Right ventricle myocardium superior (tissue), 1 donor: ENCODE measurements at regions not wholly inside any gene's neighbourhood (a gene's known extent, or its start where the extent isn't known, plus 50 kb on each side); places are given as distances from the start of the nearest gene placed in this dataset.
A peak's percentile ranks its signal among the peaks of the same experiment; 100 is the strongest.

Experiments used
- ATAC-seq: fragments of 200-7000 bp; cut with Tn5 transposase; one replicate; pipeline ENCODE4 v1.9.1; 2020; ENCODE audit warnings: mild to moderate bottlenecking; ENCODE audit not compliant: poor library complexity
- DNase-seq: peaks from one replicate; pipeline ENCODE4 v3.0.0-alpha.2; 2020
- intact Hi-C: fragments of 100-400 bp; cut with DNase I; formaldehyde crosslinking; loops from one replicate; pipeline ENCODE4 v1.11.2; 2022
- donor health status: DM: no; HTN: yes; CAD: no; lungs with severe emphysema.

GRCh38 chr16:11435576-11435975 lies 90.3 kb downstream of the RMI2 start:
- ATAC-seq (no peak), DNase-seq (no peak)
- intact Hi-C loops = no loop called here

DNA sequence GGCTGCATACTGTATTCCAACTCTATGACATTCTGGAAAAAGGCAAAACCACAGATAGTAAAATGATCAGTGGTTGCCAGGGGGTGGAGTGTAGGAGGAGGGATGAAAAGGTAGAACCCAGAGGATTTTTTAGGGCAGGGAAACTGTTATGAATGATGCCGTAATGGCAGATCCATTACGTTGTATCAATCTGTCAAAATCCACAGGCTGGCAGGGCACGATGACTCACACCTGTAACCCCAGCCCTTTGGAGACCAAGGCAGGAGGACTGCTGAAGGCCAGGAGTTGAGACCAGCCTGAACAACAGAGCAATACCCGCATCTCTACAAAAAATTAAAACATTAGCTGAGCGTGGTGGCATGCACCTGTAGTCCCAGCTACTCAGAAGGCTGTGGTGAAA lies 91.8 kb downstream of the RMI2 start:
- DNase-seq (no peak), ATAC-seq (no peak)
- intact Hi-C loops = no loop called here

DNA sequence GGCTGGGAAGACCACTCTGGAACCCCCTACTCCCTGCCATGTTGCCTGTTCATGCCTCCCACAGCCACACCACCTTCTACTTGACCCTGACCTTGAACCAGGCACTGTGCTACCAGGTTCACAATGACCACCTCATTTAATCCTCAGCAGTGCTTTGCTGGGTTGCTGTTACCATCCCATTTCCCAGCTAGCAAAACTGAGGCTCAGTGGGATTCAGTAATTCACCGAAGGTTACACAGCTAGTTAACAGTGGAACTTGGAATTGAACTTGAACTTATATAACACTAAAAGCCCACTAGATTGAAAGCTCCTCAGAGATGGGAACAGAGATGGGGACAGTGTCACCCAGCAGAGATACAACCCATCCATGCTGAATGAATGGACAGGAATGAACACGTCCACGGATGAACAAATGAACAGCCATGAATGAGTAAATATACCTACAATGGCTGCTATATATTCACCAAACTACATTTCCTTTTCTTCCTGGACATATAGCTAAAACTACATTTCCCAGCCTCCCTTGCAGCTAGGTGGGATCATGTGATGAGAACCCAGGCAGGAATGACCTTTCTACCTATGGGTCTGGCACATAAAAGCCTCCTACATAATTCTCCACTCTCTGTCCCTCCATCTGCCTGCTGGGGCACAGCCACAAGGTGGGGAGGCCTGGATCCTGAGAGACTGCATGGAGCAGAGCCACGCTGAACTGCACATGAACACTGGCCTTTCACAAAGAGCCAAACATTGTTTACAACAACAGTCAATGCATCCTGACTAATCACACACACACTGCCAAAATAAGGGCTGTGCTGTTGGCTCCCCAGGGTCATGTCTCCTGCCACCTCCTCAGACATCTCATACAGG lies 94.8 kb downstream of the RMI2 start:
- ATAC-seq (no peak), DNase-seq (no peak)
- intact Hi-C loops = no loop called here

- DNase-seq (no peak), ATAC-seq (no peak)
- intact Hi-C loops = no loop called here
Measured at GRCh38 chr16:11440657-11441012, 95.4 kb downstream of the RMI2 start.

DNA sequence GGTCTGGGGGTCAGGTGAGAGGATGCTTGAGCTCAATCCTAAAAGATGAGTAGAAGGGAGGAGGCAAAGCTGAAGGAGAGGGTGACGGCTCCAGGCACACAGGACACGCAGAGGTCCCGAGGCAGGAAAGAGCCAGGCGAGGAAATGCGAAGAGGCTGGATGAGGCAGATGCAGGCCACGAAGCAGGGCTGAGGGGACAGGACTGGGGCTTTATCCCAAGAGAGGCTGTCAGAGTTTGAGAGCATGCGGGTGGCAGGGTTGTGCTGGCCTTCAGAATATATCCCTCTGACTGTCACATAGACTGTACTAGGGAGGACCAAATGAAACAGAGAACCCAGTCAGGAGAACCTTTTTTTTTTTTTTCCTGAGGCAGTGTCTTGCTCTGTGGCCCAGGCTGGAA lies 100.2 kb downstream of the RMI2 start:
- DNase-seq (no peak), ATAC-seq (no peak)
- intact Hi-C loops = no loop called here

- ATAC-seq (no peak), DNase-seq (no peak)
- intact Hi-C loops = no loop called here
Measured at GRCh38 chr16:11446566-11447119, 101.4 kb downstream of the RMI2 start.

DNA sequence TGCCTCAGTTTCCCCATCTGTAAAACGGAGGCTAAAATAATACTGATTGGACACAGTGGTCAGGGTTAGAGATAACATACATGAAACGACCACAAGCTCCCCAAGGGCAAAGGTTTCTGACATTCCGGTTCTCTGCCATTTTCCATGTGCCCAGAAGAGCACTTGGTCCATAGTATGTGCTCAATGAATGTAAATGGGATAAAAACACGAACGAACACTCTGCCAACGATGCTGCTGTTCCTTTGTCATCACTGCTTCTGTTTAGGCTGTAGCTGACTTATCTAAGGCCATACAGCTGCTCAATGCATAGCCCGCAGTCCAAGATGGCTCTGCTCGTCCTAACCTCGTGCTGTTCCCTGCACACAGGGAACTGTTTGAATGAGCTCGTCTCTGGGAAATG lies 102.0 kb downstream of the RMI2 start:
- no peak for ATAC-seq
- intact Hi-C loops = no loop called here
- no peak for DNase-seq

GRCh38 chr16:11447836-11448235 lies 102.6 kb downstream of the RMI2 start:
- DNase-seq = no peak
- no peak for ATAC-seq
- intact Hi-C loops = no loop called here

DNA sequence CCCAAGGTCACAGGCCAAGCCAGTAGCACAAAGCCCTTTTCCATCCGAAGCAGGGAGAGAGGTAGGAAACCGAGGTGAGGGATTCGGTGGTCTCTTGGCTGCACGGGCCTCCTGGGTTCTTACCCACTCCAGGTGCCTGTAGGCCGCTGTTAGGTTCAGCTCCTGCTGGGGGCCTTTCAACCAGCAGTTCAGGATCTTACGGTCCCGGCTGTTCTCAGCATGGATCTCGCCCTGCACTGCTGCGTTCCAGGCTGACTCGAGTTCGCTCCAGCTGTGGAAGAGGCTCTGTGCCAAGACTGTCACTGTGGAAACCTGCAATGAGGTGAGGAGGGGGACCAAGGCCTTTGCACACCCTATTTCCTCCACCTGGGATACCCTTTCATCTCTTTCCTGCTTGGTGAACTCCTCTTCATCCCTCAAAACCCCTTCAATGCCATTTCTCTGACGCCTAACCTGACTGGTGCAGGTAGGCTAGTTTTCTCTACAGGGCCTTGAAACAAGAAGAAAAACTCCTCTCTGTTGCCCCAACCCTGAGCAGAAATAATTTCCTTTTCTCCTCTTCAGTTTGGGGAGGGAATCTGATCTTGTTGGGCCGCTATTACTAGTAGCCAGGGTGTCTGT lies 103.6 kb downstream of the RMI2 start:
- no peak for DNase-seq
- intact Hi-C loops = no loop called here
- no peak for ATAC-seq

GRCh38 chr16:11449716-11450115 lies 104.5 kb downstream of the RMI2 start:
- ATAC-seq = no peak
- DNase-seq = no peak
- intact Hi-C loops = no loop called here

- DNase-seq (no peak), ATAC-seq (no peak)
- intact Hi-C loops = no loop called here
Measured at GRCh38 chr16:11450136-11450535, 104.9 kb downstream of the RMI2 start.

DNA sequence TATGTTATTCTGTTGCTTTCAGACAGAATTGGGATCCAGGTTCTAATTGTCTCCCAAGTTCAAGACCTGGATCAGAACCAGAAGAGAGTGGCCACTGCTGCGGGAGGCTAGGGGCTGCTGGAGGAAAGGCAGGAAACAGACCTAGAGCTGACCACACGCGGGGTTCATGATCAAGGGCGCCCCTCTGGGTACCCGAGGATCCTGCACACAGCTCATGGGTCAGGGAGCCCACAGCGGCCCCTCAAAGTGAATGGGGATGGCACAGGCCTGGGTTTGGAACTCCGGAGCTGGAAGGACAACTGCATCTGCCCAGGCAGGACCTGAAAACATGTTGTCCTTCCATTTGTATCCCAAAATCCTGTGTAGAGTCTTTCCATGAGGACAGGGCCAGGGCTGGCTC lies 107.0 kb downstream of the RMI2 start:
- no peak for ATAC-seq
- intact Hi-C loops = no loop called here
- no peak for DNase-seq

GRCh38 chr16:11452746-11453389 lies 107.6 kb downstream of the RMI2 start:
- ATAC-seq (peak; percentile 25), DNase-seq (no peak)
- intact Hi-C loops = no loop called here

GRCh38 chr16:11456741-11457140 lies 111.5 kb downstream of the RMI2 start:
- ATAC-seq (no peak), DNase-seq (no peak)
- intact Hi-C loops = no loop called here

DNA sequence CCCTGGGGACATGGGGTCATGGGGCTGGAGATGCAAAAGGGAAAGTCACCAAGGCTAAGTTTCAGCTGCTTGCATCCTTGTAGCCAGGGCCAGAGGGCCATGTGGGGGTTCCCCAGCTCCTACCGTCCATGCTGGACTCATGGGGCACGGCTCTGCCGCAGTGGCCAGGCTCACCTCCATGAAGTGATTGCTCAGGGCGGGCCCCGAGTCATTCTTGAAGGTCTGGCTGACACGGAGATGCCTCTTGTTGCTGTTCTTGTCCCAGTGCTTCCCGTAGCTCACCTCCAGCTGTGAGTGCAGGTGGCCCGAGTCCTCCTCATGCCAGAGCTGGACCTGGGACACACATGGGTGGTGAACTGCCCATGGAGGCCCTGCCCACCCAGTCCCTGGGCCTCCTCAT lies 114.5 kb downstream of the RMI2 start:
- ATAC-seq (no peak), DNase-seq (no peak)
- intact Hi-C loops = no loop called here

- intact Hi-C loops = no loop called here
- ATAC-seq (no peak), DNase-seq (no peak)
Measured at GRCh38 chr16:11460820-11461594, 115.7 kb downstream of the RMI2 start.

DNA sequence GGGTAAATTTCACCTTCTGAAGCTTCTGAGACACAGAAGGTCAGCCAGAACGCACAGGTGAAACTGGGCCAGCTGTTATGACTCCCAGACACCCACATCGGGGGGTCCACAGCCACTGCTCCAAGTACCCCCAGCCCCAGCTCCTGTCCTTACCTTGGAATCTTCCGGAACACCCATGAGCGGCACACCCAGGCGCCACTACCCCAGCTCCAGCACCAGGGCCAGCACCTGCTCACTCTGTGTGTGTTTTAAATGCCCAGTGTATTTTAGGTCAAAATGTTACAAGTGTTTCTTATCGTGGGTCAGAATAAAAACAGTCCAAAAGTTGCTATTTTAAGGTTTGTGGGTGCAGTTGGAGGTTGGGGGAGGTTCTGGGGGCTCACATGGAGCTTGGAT lies 116.3 kb downstream of the RMI2 start:
- intact Hi-C loops = no loop called here
- ATAC-seq = no peak
- DNase-seq = no peak

DNA sequence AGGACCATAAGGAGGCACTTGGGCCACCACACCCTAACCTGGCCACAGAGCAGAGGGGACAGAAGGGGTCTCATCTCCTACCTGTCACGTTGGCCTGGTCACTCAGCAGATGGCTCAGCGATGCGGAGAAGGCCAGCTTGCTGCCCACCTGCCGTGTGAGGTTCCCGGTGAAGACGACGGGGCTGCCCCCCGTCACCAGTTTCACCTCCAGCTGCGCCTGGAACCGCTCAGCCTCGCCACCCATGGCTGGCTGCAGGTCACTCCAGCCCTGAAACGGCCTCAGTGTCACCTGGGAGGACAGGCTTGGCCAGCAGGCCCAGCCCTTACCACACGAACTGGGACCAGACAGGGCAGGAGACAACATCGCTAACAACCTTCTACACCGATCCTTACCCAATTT lies 116.8 kb downstream of the RMI2 start:
- DNase-seq = no peak
- intact Hi-C loops = no loop called here
- no peak for ATAC-seq

- no peak for ATAC-seq
Measured at GRCh38 chr16:11462861-11463260, 117.6 kb downstream of the RMI2 start.

More at GRCh38 chr16:11462861-11463260, 117.6 kb downstream of the RMI2 start:
- no peak for DNase-seq
- intact Hi-C loops = no loop called here
